Naive thymus-derived CD4-positive, alpha-beta T cell (primary cell): ENCODE measurements at regions not wholly inside any gene's neighbourhood (a gene's known extent, or its start where the extent isn't known, plus 50 kb on each side); places are given as distances from the start of the nearest gene placed in this dataset.

Experiments
- ATAC-seq: fragments of 150-1000 bp; cut with Tn5 transposase; 2 replicates; pipeline ENCODE4 v1.10.0; 2021; ENCODE audit warnings: mild to moderate bottlenecking, moderate library complexity
- CTCF ChIA-PET: fragments of 350-600 bp; sonication (Branson Sonifier 250); formaldehyde crosslinking; loops from one replicate; lab custom pipeline; 2021; ENCODE audit warnings: antibody characterized with exemption; lab: Charles Lee
- POLR2A ChIA-PET: fragments of 350-600 bp; sonication (Branson Sonifier 250); formaldehyde crosslinking; loops from one replicate; lab custom pipeline; 2021; ENCODE audit warnings: antibody characterized with exemption, inconsistent platforms; lab: Charles Lee
- DNase-seq, 9 donors: peaks; one replicate each; pipeline versions ENCODE4 v3.0.0 to v3.0.0-alpha.2; 2020 to 2022; ENCODE audit warnings: mixed read lengths in 1 of 9
- H3K27ac ChIP-seq: one replicate; pipeline ENCODE4 v1.7.0; 2013; ENCODE audit warnings: mild to moderate bottlenecking, low read depth, low read length, moderate library complexity
- H3K27me3 ChIP-seq, 2 donors: one replicate each; pipeline ENCODE4 v1.7.0; 2013; ENCODE audit warnings: low read length in 2 of 2, mild to moderate bottlenecking in 2 of 2, moderate library complexity in 2 of 2; ENCODE audit not compliant: control insufficient read depth in 2 of 2, insufficient read depth in 2 of 2
- H3K36me3 ChIP-seq, 3 experiments: 1 replicate in 2 of 3; 2 replicates in 1 of 3; pipeline ENCODE4 v1.7.0; 2013; ENCODE audit warnings: low read length in 3 of 3, mild to moderate bottlenecking in 3 of 3, moderate library complexity in 1 of 3; ENCODE audit not compliant: insufficient read depth in 3 of 3, control insufficient read depth in 2 of 3
- H3K4me1 ChIP-seq, 2 donors: one replicate each; pipeline ENCODE4 v1.7.0; 2013; ENCODE audit warnings: low read length in 2 of 2, mild to moderate bottlenecking in 2 of 2, moderate library complexity in 1 of 2; ENCODE audit not compliant: control insufficient read depth in 2 of 2, insufficient read depth in 2 of 2
- H3K4me3 ChIP-seq: 2 replicates; pipeline ENCODE4 v1.7.0; 2013; ENCODE audit warnings: mild to moderate bottlenecking, low read length
- H3K9me3 ChIP-seq, 3 experiments: 1 replicate in 2 of 3; 2 replicates in 1 of 3; pipeline ENCODE4 v1.7.0; 2013; ENCODE audit warnings: low read length in 3 of 3; ENCODE audit not compliant: control insufficient read depth in 2 of 3
- H3K27ac Mint-ChIP-seq, 9 donors: one replicate each; pipeline ENCODE4 v1.8.0; 2020 to 2022; ENCODE audit warnings: mixed read lengths in 9 of 9, mild to moderate bottlenecking in 8 of 9, moderate library complexity in 5 of 9, inconsistent platforms in 2 of 9
- H3K27me3 Mint-ChIP-seq, 5 donors: one replicate each; pipeline ENCODE4 v1.8.0; 2021 to 2022; ENCODE audit warnings: mixed read lengths in 5 of 5, mild to moderate bottlenecking in 1 of 5
- H3K36me3 Mint-ChIP-seq, 5 donors: one replicate each; pipeline ENCODE4 v1.8.0; 2020 to 2022; ENCODE audit warnings: mixed read lengths in 5 of 5, mild to moderate bottlenecking in 3 of 5, inconsistent platforms in 1 of 5
- H3K4me1 Mint-ChIP-seq, 7 donors: one replicate each; pipeline ENCODE4 v1.8.0; 2020 to 2022; ENCODE audit warnings: mixed read lengths in 7 of 7, mild to moderate bottlenecking in 3 of 7, inconsistent platforms in 1 of 7
- H3K4me3 Mint-ChIP-seq, 10 donors: one replicate each; pipeline ENCODE4 v1.8.0; 2020 to 2022; ENCODE audit warnings: mild to moderate bottlenecking in 10 of 10, mixed read lengths in 10 of 10, moderate library complexity in 6 of 10, inconsistent platforms in 2 of 10
- H3K9me3 Mint-ChIP-seq, 11 donors: one replicate each; pipeline ENCODE4 v1.8.0; 2020 to 2022; ENCODE audit warnings: mixed read lengths in 11 of 11, mild to moderate bottlenecking in 4 of 11, inconsistent platforms in 1 of 11, moderate library complexity in 1 of 11
- intact Hi-C, 2 donors: fragments of 100-400 bp; cut with micrococcal nuclease; formaldehyde crosslinking; loops; one replicate each; pipeline ENCODE4 v1.15.1; 2023

DNA sequence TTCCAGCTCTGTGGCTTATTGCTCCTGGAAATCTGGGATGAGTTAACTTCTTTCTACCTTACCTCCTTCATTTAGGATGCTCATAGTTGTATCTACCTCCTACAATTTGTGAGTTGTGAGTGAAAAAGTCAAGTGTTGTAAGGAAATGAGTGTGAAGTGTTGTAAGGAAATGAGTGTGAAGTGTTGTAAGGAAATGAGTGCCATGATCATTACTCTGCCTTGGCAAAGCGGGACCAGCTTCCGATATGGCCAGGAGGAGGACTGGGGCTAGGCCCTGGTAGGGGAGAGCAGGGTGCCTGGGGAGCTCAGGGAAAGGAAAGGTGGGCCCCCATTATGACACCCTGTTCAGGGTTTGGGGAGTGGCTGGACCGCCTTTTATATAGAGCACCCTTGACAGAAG is 435.2 kb downstream of the FGF9 start:
- DNase-seq (no peak), ATAC-seq (no peak)
- ChIA-PET CTCF (no interaction called here), POLR2A (interaction anchor here (1.4 kb wide), 1 partner anchor 9 kb away, joined by 4 read pairs; no protein-coding TSS in a partner anchor)
- H3K4me3 ChIP-seq = no peak overlapping the region
- H3K9me3 ChIP-seq = no peaks in the 10 kb centered on the region
- H3K27me3 ChIP-seq = no peaks in the 10 kb centered on the region
- H3K4me3 Mint-ChIP-seq = no peak overlapping the region
- peaks cover 14 to 65% (median 37%) of the 10 kb centered on the region in 7 donors for H3K4me1 Mint-ChIP-seq
- no peak overlapping the region for H3K27ac ChIP-seq
- peaks cover 0 to 12% (median 0%) of the 10 kb centered on the region in 11 donors for H3K9me3 Mint-ChIP-seq
- intact Hi-C loops = loop anchor here (2.0 kb wide), 1 partner anchor 43 kb away; no protein-coding TSS in a partner anchor
- peaks cover 0 to 1% (median 0%) of the 10 kb centered on the region in 5 donors for H3K27me3 Mint-ChIP-seq
- no peak overlapping the region for H3K27ac Mint-ChIP-seq
- peaks cover 0 to 5% (median 0%) of the 10 kb centered on the region in 5 donors for H3K36me3 Mint-ChIP-seq
- H3K4me1 ChIP-seq = peaks cover 23% of the 10 kb centered on the region in 2 donors
- H3K36me3 ChIP-seq = no peaks in the 10 kb centered on the region

DNA sequence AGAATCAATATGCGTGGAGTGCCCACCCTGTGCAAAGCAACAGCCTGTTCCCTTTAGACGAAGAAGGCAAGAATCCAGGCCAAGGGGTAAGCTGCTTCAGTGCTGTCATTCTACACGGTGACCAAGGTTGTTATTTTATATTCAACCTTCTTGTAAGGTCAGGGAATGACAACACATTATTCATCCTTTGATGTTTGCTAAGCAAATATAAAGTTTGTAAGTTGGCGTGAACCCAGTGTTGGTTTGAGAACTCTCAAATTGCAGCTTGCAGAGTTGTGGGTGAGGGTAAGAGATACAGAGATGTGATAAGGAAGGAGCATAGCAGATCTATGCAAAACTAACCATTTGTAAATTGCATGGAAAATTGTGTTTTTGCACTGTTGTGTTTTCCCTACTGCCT is 436.7 kb downstream of the FGF9 start:
- Histone ChIP-seq H3K27me3 (no peaks in the 10 kb centered on the region), H3K4me1 (peaks cover 23% of the 10 kb centered on the region in 2 donors), H3K4me3 (no peak overlapping the region), H3K36me3 (no peaks in the 10 kb centered on the region), H3K27ac (no peak overlapping the region), H3K9me3 (no peaks in the 10 kb centered on the region)
- CTCF ChIA-PET = no interaction called here
- peaks cover 0 to 2% (median 0%) of the 10 kb centered on the region in 5 donors for H3K27me3 Mint-ChIP-seq
- no peak for ATAC-seq
- H3K27ac Mint-ChIP-seq = peak overlapping the region in 7 of 9 donors; percentile 5 to 80 (median 38)
- H3K9me3 Mint-ChIP-seq = peaks cover 0 to 14% (median 0%) of the 10 kb centered on the region in 11 donors
- H3K36me3 Mint-ChIP-seq = peaks cover 0 to 6% (median 0%) of the 10 kb centered on the region in 5 donors
- peak in 1 of 9 donors; percentile 11 for DNase-seq
- intact Hi-C loops = loop anchor here (2.0 kb wide), 1 partner anchor 45 kb away; no protein-coding TSS in a partner anchor
- POLR2A ChIA-PET = interaction anchor here (0.6 to 1.2 kb wide), 5 partner anchors 11 to 57 kb away, joined by 3 to 4 read pairs (median 3); no protein-coding TSS in a partner anchor
- H3K4me1 Mint-ChIP-seq = peaks cover 14 to 60% (median 37%) of the 10 kb centered on the region in 7 donors
- peak overlapping the region in 6 of 10 donors; percentile 7 to 66 (median 40) for H3K4me3 Mint-ChIP-seq

GRCh38 chr13:22108283-22108942 is 437.5 kb downstream of the FGF9 start:
- ChIA-PET CTCF (no interaction called here), POLR2A (interaction anchor here (1.2 kb wide), 1 partner anchor 20 kb away, joined by 4 read pairs; no protein-coding TSS in a partner anchor)
- H3K36me3 ChIP-seq = no peaks in the 10 kb centered on the region
- Mint-ChIP-seq H3K9me3 (peaks cover 0 to 19% (median 0%) of the 10 kb centered on the region in 11 donors), H3K4me1 (peaks cover 14 to 68% (median 40%) of the 10 kb centered on the region in 7 donors), H3K27ac (peak overlapping the region in 6 of 9 donors; percentile 11 to 80 (median 40)), H3K27me3 (peaks cover 0 to 2% (median 0%) of the 10 kb centered on the region in 5 donors), H3K36me3 (peaks cover 0 to 14% (median 2%) of the 10 kb centered on the region in 5 donors), H3K4me3 (peak overlapping the region in 3 of 10 donors; percentile 20 to 53 (median 29))
- ATAC-seq (no peak), DNase-seq (no peak)
- no peaks in the 10 kb centered on the region for H3K27me3 ChIP-seq
- H3K4me1 ChIP-seq = peaks cover 23% of the 10 kb centered on the region in 2 donors
- intact Hi-C loops = loop anchor here in 1 of 2 donors (2.0 kb wide), 1 partner anchor 24 kb away; no protein-coding TSS in a partner anchor
- H3K4me3 ChIP-seq = no peak overlapping the region
- H3K27ac ChIP-seq = no peak overlapping the region
- H3K9me3 ChIP-seq = no peaks in the 10 kb centered on the region

- H3K4me1 Mint-ChIP-seq = peaks cover 20 to 73% (median 45%) of the 10 kb centered on the region in 7 donors
Measured at GRCh38 chr13:22108979-22109378, 438.1 kb downstream of the FGF9 start.

GRCh38 chr13:22110368-22110767 is 439.5 kb downstream of the FGF9 start:
- peaks cover 0 to 19% (median 0%) of the 10 kb centered on the region in 11 donors for H3K9me3 Mint-ChIP-seq
- no peak overlapping the region for H3K4me3 Mint-ChIP-seq
- CTCF ChIA-PET = no interaction called here
- intact Hi-C loops = loop anchor here in 1 of 2 donors (5.0 kb wide), 1 partner anchor 93 kb away; no protein-coding TSS in a partner anchor
- H3K27ac ChIP-seq = no peak overlapping the region
- H3K27me3 ChIP-seq = no peaks in the 10 kb centered on the region
- POLR2A ChIA-PET = no interaction called here
- H3K27me3 Mint-ChIP-seq = peaks cover 0 to 2% (median 0%) of the 10 kb centered on the region in 5 donors
- no peak overlapping the region for H3K27ac Mint-ChIP-seq
- ATAC-seq = no peak
- H3K4me3 ChIP-seq = no peak overlapping the region
- H3K4me1 Mint-ChIP-seq = peaks cover 28 to 83% (median 56%) of the 10 kb centered on the region in 7 donors
- peaks cover 30 to 42% of the 10 kb centered on the region in 2 donors for H3K4me1 ChIP-seq
- H3K36me3 Mint-ChIP-seq = peaks cover 0 to 20% (median 6%) of the 10 kb centered on the region in 5 donors
- no peak for DNase-seq
- no peaks in the 10 kb centered on the region for H3K9me3 ChIP-seq
- H3K36me3 ChIP-seq = no peaks in the 10 kb centered on the region

More at GRCh38 chr13:22108979-22109378, 438.1 kb downstream of the FGF9 start:
- no peak for ATAC-seq
- Mint-ChIP-seq H3K27ac (peak overlapping the region in 1 of 9 donors; percentile 11), H3K27me3 (peaks cover 0 to 2% (median 0%) of the 10 kb centered on the region in 5 donors), H3K36me3 (peaks cover 0 to 16% (median 6%) of the 10 kb centered on the region in 5 donors), H3K4me3 (no peak overlapping the region), H3K9me3 (peaks cover 0 to 20% (median 0%) of the 10 kb centered on the region in 11 donors)
- intact Hi-C loops = loop anchor here in 1 of 2 donors (2.0 kb wide), 1 partner anchor 24 kb away; no protein-coding TSS in a partner anchor
- H3K4me1 ChIP-seq = peaks cover 23 to 28% of the 10 kb centered on the region in 2 donors
- H3K9me3 ChIP-seq = no peaks in the 10 kb centered on the region
- ChIA-PET CTCF (no interaction called here), POLR2A (no interaction called here)
- no peak overlapping the region for H3K4me3 ChIP-seq
- no peak for DNase-seq
- no peak overlapping the region for H3K27ac ChIP-seq
- H3K27me3 ChIP-seq = no peaks in the 10 kb centered on the region
- H3K36me3 ChIP-seq = no peaks in the 10 kb centered on the region

DNA sequence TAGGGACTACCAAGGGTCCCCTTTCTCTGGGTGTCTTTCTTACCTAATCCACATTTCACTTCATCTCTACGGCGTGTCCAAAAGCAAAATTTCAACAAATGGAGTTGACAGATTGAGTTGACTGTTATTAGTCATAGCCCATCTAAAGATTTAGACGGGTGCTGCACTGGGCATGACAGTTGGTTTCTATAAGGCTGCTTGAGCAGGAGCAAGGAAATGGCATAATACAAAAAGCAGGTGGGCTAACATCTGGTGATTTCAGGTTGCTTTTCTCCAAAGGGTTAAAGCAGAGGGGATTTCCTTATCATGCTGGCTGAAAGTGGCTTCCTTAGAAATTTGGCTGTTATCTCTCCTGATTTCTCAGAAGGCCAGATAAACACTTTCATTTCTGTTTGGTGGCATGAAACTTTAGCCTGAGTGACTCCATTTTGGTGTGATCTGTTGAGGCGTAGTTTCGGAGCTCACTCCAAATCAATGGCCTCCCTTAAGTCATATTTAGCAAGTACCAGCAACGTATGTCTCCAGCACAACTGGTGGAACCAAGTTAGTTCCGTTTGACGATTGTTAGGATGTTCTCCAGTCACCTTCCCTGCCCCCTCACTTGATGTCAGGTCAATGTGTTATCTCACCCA is 440.4 kb downstream of the FGF9 start:
- POLR2A ChIA-PET = no interaction called here

More for the DNA sequence above, 440.4 kb downstream of the FGF9 start:
- intact Hi-C loops = loop anchor here in 1 of 2 donors (5.0 kb wide), 1 partner anchor 94 kb away; no protein-coding TSS in a partner anchor
- Histone ChIP-seq H3K27me3 (no peaks in the 10 kb centered on the region), H3K9me3 (no peaks in the 10 kb centered on the region), H3K36me3 (no peaks in the 10 kb centered on the region), H3K27ac (no peak overlapping the region), H3K4me3 (no peak overlapping the region), H3K4me1 (peaks cover 25 to 37% of the 10 kb centered on the region in 2 donors)
- H3K4me3 Mint-ChIP-seq = peak overlapping the region in 1 of 10 donors; percentile 15
- DNase-seq (no peak), ATAC-seq (no peak)
- peaks cover 29 to 83% (median 57%) of the 10 kb centered on the region in 7 donors for H3K4me1 Mint-ChIP-seq
- H3K27me3 Mint-ChIP-seq = peaks cover 0 to 2% (median 0%) of the 10 kb centered on the region in 5 donors
- CTCF ChIA-PET = interaction anchor here (0.6 kb wide), 1 partner anchor 96 kb away, joined by 4 read pairs; no protein-coding TSS in a partner anchor
- H3K36me3 Mint-ChIP-seq = peaks cover 0 to 21% (median 6%) of the 10 kb centered on the region in 5 donors
- H3K9me3 Mint-ChIP-seq = peaks cover 0 to 17% (median 0%) of the 10 kb centered on the region in 11 donors
- peak overlapping the region in 2 of 9 donors; percentile 4 to 46 for H3K27ac Mint-ChIP-seq
